ENCODE measurements at regions not wholly inside any gene's neighbourhood (a gene's known extent, or its start where the extent isn't known, plus 50 kb on each side); places are given as distances from the start of the nearest gene placed in this dataset.

DNA sequence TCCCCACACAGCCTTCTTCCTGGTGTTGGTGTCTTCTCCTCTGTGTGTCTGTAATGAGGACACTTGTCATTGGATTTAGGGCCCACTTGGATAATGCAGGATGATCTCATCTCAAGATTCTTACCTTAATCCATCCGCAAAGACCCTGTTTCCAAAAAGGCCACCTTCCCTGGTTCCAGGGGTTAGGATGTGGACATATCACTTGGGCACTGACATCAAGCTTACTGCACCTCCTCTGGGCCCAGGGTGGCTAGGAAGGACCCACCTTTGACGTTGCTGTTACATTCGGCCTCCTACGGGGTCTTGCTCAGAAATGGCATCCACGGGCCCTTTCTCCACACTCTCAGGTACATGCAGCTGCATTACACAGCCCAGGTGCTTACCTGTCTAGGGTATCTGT is 535.9 kb downstream of the BRD1 start:
- ChIA-PET CTCF (interaction anchor here (1.7 kb wide), 1 partner anchor 13 kb away, joined by 10 read pairs; no protein-coding TSS in a partner anchor), POLR2A (no interaction called here)
- H3K9me3 ChIP-seq (ENCODE audit: control insufficient read depth, insufficient read depth, low read depth, low read length) = no peaks in the 10 kb centered on the region
- TF ChIP-seq ZNF561 (tag by site-specific recombination; IDR thresholded peaks at IDR 0.05; ENCODE audit: borderline replicate concordance) = no peak
- TF ChIP-seq SP7 (tag by site-specific recombination; IDR thresholded peaks at IDR 0.05) = no peak
- no peak for TF ChIP-seq MEIS1 (CRISPR knock-in tag; IDR thresholded peaks at IDR 0.05; ENCODE audit: borderline replicate concordance)
- TF ChIP-seq ZNF548 (tag by site-specific recombination; IDR thresholded peaks at IDR 0.05) = no peak
- TF ChIP-seq, protein P1, sequence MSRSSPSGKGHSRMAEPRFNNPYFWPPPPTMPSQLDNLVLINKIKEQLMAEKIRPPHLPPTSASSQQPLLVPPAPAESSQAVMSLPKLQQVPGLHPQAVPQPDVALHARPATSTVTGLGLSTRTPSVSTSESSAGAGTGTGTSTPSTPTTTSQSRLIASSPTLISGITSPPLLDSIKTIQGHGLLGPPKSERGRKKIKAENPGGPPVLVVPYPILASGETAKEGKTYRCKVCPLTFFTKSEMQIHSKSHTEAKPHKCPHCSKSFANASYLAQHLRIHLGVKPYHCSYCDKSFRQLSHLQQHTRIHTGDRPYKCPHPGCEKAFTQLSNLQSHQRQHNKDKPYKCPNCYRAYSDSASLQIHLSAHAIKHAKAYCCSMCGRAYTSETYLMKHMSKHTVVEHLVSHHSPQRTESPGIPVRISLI (tag by site-specific recombination; IDR thresholded peaks at IDR 0.05) = no peak
- TF ChIP-seq ZNF423 (tag by site-specific recombination; IDR thresholded peaks at IDR 0.05) = no peak
- no peak overlapping the region for H3K4me3 ChIP-seq (ENCODE audit: low read depth, low read length)
- H3K27ac ChIP-seq (ENCODE audit: extremely low read depth, low read depth, low read length) = no peak overlapping the region
- no peaks in the 10 kb centered on the region for H3K4me1 ChIP-seq (ENCODE audit: control insufficient read depth, insufficient read depth, low read length)
- H3K36me3 ChIP-seq (ENCODE audit: control insufficient read depth in 2 of 2, insufficient read depth in 1 of 2, low read length in 2 of 2) = no peaks in the 10 kb centered on the region

DNA sequence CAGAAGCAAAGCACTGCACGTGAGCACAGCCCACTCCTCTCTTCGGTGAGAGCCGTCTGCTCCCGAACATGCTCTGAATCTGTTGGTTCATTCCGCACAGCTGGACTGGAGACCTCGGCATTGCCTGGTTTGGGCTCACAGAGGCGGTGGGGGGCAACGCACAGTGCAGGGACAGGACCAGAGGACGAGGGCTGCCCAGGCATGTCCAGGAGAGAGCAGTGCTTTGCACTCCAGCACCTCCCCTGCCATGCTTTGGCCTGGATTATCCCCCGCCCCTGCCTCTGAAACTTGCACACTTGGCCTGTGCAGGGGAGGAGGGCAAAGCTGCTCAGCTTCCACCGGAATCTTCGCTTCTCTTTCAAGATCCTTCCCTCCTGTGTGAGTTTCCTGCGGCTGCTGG is 536.5 kb downstream of the BRD1 start:
- no peak overlapping the region for H3K4me3 ChIP-seq (ENCODE audit: low read depth, low read length)
- no peak overlapping the region for H3K27ac ChIP-seq (ENCODE audit: extremely low read depth, low read depth, low read length)
- ChIA-PET CTCF (interaction anchor here (1.7 kb wide), 1 partner anchor 14 kb away, joined by 10 read pairs; no protein-coding TSS in a partner anchor), POLR2A (no interaction called here)
- TF ChIP-seq ZNF155 (tag by site-specific recombination; IDR thresholded peaks at IDR 0.05) (no peak), GLI4 (tag by site-specific recombination; IDR thresholded peaks at IDR 0.05) (no peak), KLF8 (tag by site-specific recombination; IDR thresholded peaks at IDR 0.05) (no peak), TCF7L2 (IDR thresholded peaks at IDR 0.05; ENCODE audit: borderline replicate concordance, low read depth, low read length) (no peak), ZNF175 (tag by site-specific recombination; IDR thresholded peaks at IDR 0.05) (no peak), ZNF121 (tag by site-specific recombination; IDR thresholded peaks at IDR 0.05) (no peak), ZNF202 (tag by site-specific recombination; IDR thresholded peaks at IDR 0.05; ENCODE audit: borderline replicate concordance) (no peak), ZNF707 (tag by site-specific recombination; IDR thresholded peaks at IDR 0.05) (no peak), HOXD13 (CRISPR knock-in tag; IDR thresholded peaks at IDR 0.05; ENCODE audit: borderline replicate concordance) (no peak), ZNF112 (tag by site-specific recombination; IDR thresholded peaks at IDR 0.05) (no peak), RBAK (tag by site-specific recombination; IDR thresholded peaks at IDR 0.05) (no peak), BCL11B (tag by site-specific recombination; IDR thresholded peaks at IDR 0.05; ENCODE audit: low read depth) (no peak), ZNF211 (tag by site-specific recombination; IDR thresholded peaks at IDR 0.05; ENCODE audit: low read depth) (no peak), SP2 (tag by site-specific recombination; IDR thresholded peaks at IDR 0.05) (no peak)
- TF ChIP-seq, protein P2, sequence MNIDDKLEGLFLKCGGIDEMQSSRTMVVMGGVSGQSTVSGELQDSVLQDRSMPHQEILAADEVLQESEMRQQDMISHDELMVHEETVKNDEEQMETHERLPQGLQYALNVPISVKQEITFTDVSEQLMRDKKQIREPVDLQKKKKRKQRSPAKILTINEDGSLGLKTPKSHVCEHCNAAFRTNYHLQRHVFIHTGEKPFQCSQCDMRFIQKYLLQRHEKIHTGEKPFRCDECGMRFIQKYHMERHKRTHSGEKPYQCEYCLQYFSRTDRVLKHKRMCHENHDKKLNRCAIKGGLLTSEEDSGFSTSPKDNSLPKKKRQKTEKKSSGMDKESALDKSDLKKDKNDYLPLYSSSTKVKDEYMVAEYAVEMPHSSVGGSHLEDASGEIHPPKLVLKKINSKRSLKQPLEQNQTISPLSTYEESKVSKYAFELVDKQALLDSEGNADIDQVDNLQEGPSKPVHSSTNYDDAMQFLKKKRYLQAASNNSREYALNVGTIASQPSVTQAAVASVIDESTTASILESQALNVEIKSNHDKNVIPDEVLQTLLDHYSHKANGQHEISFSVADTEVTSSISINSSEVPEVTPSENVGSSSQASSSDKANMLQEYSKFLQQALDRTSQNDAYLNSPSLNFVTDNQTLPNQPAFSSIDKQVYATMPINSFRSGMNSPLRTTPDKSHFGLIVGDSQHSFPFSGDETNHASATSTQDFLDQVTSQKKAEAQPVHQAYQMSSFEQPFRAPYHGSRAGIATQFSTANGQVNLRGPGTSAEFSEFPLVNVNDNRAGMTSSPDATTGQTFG (tag by site-specific recombination; IDR thresholded peaks at IDR 0.05; ENCODE audit: borderline replicate concordance) = no peak
- TF ChIP-seq, protein P3, sequence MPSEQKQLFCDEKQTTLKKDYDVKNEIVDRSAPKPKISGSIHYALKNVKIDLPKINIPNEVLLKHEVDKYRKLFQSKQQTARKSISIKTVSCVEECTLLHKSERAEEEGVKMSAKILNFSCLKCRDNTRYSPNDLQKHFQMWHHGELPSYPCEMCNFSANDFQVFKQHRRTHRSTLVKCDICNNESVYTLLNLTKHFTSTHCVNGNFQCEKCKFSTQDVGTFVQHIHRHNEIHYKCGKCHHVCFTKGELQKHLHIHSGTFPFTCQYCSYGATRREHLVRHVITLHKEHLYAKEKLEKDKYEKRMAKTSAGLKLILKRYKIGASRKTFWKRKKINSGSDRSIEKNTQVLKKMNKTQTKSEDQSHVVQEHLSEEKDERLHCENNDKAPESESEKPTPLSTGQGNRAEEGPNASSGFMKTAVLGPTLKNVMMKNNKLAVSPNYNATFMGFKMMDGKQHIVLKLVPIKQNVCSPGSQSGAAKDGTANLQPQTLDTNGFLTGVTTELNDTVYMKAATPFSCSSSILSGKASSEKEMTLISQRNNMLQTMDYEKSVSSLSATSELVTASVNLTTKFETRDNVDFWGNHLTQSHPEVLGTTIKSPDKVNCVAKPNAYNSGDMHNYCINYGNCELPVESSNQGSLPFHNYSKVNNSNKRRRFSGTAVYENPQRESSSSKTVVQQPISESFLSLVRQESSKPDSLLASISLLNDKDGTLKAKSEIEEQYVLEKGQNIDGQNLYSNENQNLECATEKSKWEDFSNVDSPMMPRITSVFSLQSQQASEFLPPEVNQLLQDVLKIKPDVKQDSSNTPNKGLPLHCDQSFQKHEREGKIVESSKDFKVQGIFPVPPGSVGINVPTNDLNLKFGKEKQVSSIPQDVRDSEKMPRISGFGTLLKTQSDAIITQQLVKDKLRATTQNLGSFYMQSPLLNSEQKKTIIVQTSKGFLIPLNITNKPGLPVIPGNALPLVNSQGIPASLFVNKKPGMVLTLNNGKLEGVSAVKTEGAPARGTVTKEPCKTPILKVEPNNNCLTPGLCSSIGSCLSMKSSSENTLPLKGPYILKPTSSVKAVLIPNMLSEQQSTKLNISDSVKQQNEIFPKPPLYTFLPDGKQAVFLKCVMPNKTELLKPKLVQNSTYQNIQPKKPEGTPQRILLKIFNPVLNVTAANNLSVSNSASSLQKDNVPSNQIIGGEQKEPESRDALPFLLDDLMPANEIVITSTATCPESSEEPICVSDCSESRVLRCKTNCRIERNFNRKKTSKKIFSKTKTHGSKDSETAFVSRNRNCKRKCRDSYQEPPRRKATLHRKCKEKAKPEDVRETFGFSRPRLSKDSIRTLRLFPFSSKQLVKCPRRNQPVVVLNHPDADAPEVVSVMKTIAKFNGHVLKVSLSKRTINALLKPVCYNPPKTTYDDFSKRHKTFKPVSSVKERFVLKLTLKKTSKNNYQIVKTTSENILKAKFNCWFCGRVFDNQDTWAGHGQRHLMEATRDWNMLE (tag by site-specific recombination; conservative IDR thresholded peaks at IDR 0.05; ENCODE audit: low read depth) = no peak
- TF ChIP-seq, protein P4, sequence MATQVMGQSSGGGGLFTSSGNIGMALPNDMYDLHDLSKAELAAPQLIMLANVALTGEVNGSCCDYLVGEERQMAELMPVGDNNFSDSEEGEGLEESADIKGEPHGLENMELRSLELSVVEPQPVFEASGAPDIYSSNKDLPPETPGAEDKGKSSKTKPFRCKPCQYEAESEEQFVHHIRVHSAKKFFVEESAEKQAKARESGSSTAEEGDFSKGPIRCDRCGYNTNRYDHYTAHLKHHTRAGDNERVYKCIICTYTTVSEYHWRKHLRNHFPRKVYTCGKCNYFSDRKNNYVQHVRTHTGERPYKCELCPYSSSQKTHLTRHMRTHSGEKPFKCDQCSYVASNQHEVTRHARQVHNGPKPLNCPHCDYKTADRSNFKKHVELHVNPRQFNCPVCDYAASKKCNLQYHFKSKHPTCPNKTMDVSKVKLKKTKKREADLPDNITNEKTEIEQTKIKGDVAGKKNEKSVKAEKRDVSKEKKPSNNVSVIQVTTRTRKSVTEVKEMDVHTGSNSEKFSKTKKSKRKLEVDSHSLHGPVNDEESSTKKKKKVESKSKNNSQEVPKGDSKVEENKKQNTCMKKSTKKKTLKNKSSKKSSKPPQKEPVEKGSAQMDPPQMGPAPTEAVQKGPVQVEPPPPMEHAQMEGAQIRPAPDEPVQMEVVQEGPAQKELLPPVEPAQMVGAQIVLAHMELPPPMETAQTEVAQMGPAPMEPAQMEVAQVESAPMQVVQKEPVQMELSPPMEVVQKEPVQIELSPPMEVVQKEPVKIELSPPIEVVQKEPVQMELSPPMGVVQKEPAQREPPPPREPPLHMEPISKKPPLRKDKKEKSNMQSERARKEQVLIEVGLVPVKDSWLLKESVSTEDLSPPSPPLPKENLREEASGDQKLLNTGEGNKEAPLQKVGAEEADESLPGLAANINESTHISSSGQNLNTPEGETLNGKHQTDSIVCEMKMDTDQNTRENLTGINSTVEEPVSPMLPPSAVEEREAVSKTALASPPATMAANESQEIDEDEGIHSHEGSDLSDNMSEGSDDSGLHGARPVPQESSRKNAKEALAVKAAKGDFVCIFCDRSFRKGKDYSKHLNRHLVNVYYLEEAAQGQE (tag by site-specific recombination; IDR thresholded peaks at IDR 0.05) = no peak
- no peaks in the 10 kb centered on the region for H3K9me3 ChIP-seq (ENCODE audit: control insufficient read depth, insufficient read depth, low read depth, low read length)
- no peaks in the 10 kb centered on the region for H3K4me1 ChIP-seq (ENCODE audit: control insufficient read depth, insufficient read depth, low read length)
- H3K36me3 ChIP-seq (ENCODE audit: control insufficient read depth in 2 of 2, insufficient read depth in 1 of 2, low read length in 2 of 2) = no peaks in the 10 kb centered on the region
